ENCODE measurements at regions not wholly inside any gene's neighbourhood (a gene's known extent, or its start where the extent isn't known, plus 50 kb on each side); places are given as distances from the start of the nearest gene placed in this dataset.

DNA sequence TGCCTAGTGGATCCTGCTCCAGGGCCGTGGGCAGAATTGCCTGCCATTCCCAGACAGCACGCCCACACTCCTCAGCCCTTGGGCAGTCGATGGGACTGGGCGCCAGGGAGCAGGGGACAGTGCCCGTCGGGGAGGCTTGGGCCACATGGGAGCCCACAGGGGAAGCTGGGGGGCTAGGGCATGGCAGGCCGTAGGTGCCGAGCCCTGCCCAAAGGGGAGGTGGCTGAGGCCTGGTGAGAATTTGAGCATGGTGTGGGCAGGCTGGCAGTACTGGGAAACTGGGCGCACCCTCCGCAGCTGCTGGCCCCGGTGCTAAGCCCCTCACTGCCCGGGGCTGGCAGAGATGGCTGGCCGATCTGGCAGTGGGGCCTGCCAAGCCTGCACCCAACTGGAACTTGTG, 1225.9 kb upstream of the EPHA6 start:
- Mint-ChIP-seq H3K9me3 (peaks cover 0 to 32% (median 6%) of the 10 kb centered on the region in 7 donors), H3K4me1 (no peaks in the 10 kb centered on the region), H3K4me3 (no peak overlapping the region), H3K27ac (no peak overlapping the region), H3K36me3 (no peaks in the 10 kb centered on the region), H3K27me3 (ENCODE audit: low read depth in 3 of 3) (peaks cover 0 to 4% (median 0%) of the 10 kb centered on the region in 3 donors)
- Histone ChIP-seq H3K79me2 (ENCODE audit: insufficient read depth, low read length) (no peaks in the 10 kb centered on the region), H3K27me3 (ENCODE audit: control insufficient read depth in 2 of 2, insufficient read depth in 2 of 2, low read length in 2 of 2) (no peaks in the 10 kb centered on the region), H4K20me1 (ENCODE audit: insufficient read depth, low read length) (no peaks in the 10 kb centered on the region), H3K9ac (ENCODE audit: insufficient read depth, low read length, poor library complexity, severe bottlenecking) (no peak overlapping the region), H3K9me3 (replicated peaks in 1 of 2; ENCODE audit: control insufficient read depth in 1 of 2, insufficient read depth in 1 of 2, low read length in 2 of 2) (peaks cover 0 to 12% of the 10 kb centered on the region in 2 donors), H3K4me2 (replicated peaks; ENCODE audit: extremely low read depth, low read length, poor library complexity, severe bottlenecking) (no peak overlapping the region), H3K36me3 (replicated peaks in 1 of 2; ENCODE audit: control insufficient read depth in 1 of 2, insufficient read depth in 2 of 2, low read length in 2 of 2) (no peaks in the 10 kb centered on the region), H2AFZ (ENCODE audit: insufficient read depth, low read depth, low read length, poor library complexity, severe bottlenecking) (no peak overlapping the region), H3K4me1 (ENCODE audit: control insufficient read depth in 1 of 2, insufficient read depth in 2 of 2, low read length in 2 of 2) (no peaks in the 10 kb centered on the region), H3K4me3 (replicated peaks in 1 of 3; ENCODE audit: low read depth in 2 of 3, low read length in 3 of 3) (no peak overlapping the region), H3K27ac (ENCODE audit: low read depth in 1 of 2, low read length in 2 of 2) (no peak overlapping the region)
- intact Hi-C loops (cut with micrococcal nuclease), result no loop called here
- DNase-seq, result no peak
- WGBS (ENCODE audit: insufficient coverage), result 95% methylated on average over 13 of the region's 13 CpGs
- TF ChIP-seq CTCF (IDR thresholded peaks at IDR 0.05), result no peak

GRCh38 chr3:95595416-95596075, 1218.8 kb upstream of the EPHA6 start:
- no peaks in the 10 kb centered on the region for H3K4me1 ChIP-seq (ENCODE audit: control insufficient read depth in 1 of 2, insufficient read depth in 2 of 2, low read length in 2 of 2)
- WGBS (ENCODE audit: insufficient coverage), result 83% methylated on average over 15 of the region's 26 CpGs
- H3K4me1 Mint-ChIP-seq, result no peaks in the 10 kb centered on the region
- H3K27ac ChIP-seq (ENCODE audit: low read depth in 1 of 2, low read length in 2 of 2), result no peak overlapping the region
- intact Hi-C loops (cut with micrococcal nuclease), result no loop called here
- no peaks in the 10 kb centered on the region for H3K36me3 ChIP-seq (replicated peaks in 1 of 2; ENCODE audit: control insufficient read depth in 1 of 2, insufficient read depth in 2 of 2, low read length in 2 of 2)
- peaks cover 0 to 3% (median 0%) of the 10 kb centered on the region in 3 donors for H3K27me3 Mint-ChIP-seq (ENCODE audit: low read depth in 3 of 3)
- H3K9ac ChIP-seq (ENCODE audit: insufficient read depth, low read length, poor library complexity, severe bottlenecking), result no peak overlapping the region
- H3K36me3 Mint-ChIP-seq, result no peaks in the 10 kb centered on the region
- no peaks in the 10 kb centered on the region for H4K20me1 ChIP-seq (ENCODE audit: insufficient read depth, low read length)
- H3K9me3 ChIP-seq (replicated peaks in 1 of 2; ENCODE audit: control insufficient read depth in 1 of 2, insufficient read depth in 1 of 2, low read length in 2 of 2), result peaks cover 13 to 21% of the 10 kb centered on the region in 2 donors
- no peak overlapping the region for H3K4me2 ChIP-seq (replicated peaks; ENCODE audit: extremely low read depth, low read length, poor library complexity, severe bottlenecking)
- H3K9me3 Mint-ChIP-seq, result peaks cover 8 to 28% (median 14%) of the 10 kb centered on the region in 7 donors
- no peak overlapping the region for H3K4me3 ChIP-seq (replicated peaks in 1 of 3; ENCODE audit: low read depth in 2 of 3, low read length in 3 of 3)
- no peak overlapping the region for H3K27ac Mint-ChIP-seq
- no peaks in the 10 kb centered on the region for H3K27me3 ChIP-seq (ENCODE audit: control insufficient read depth in 2 of 2, insufficient read depth in 2 of 2, low read length in 2 of 2)
- H3K4me3 Mint-ChIP-seq, result no peak overlapping the region
- TF ChIP-seq CTCF (IDR thresholded peaks at IDR 0.05), result no peak
- DNase-seq, result no peak
- H3K79me2 ChIP-seq (ENCODE audit: insufficient read depth, low read length), result no peaks in the 10 kb centered on the region
- no peak overlapping the region for H2AFZ ChIP-seq (ENCODE audit: insufficient read depth, low read depth, low read length, poor library complexity, severe bottlenecking)

Measured in CD14-positive monocyte (primary cell).